ENCODE measurements at regions not wholly inside any gene's neighbourhood (a gene's known extent, or its start where the extent isn't known, plus 50 kb on each side); places are given as distances from the start of the nearest gene placed in this dataset.

GRCh38 chr17:33652731-33653398 lies 359.8 kb upstream of the ASIC2 start:
- DNase-seq: no peak

DNA sequence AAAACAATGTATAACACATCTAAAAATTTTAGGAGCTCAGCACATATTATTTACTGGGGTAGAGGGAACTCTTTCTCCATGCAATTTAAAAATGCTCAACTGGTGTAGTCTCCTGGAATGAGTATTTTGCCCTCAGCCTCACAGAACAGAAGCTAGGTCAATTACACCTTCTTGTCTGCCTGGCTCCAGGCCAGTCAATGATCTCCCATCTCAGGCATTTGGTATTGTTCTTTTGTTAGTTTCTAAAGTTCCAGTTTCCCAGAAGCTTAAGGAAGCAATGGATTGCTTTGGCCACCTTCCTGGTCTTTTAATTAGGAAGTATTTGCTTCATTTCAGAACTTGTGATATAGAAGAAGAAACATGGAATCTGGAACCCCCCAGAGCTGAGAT lies 360.3 kb upstream of the ASIC2 start:
- DNase-seq: no peak

- DNase-seq: no peak
These were observed 364.1 kb upstream of the ASIC2 start for GRCh38 chr17:33657181-33657580.

GRCh38 chr17:33661975-33662374 lies 368.9 kb upstream of the ASIC2 start:
- DNase-seq: no peak

DNA sequence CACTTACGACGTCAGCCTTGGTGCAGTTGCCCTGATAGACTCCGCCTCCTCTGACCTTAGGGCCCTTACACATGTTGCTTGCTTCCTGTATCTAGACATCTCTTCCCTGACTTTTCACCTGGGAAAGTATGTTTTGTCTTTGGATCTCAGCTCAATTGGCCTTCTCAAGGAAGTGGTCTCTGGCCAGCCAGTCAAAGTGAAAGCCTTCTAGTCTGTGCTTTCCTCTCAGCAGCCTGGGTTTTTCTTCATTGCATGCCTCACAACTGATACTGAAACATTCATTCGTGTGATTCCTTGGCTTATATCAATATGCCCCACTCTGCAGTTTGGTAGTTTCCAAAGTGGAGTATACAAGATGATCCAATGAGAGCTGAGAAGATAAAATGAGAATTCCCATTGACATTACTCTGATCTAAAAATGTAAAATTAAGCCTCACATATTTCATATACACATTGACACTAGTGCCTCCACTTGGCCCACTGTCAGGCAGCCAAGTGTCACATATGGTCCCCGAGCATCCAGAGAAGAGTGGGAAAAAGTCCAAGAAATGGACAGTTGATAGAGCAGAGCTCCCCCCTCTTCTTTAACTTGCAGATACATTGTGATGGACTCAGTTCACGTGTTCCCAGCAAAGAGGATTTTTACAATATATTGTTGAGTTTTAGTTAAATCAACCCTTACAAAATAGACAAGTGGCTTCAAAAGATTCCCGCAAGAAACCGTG lies 371.2 kb upstream of the ASIC2 start:
- DNase-seq: no peak

- peak; percentile 74 for DNase-seq
These were observed 374.0 kb upstream of the ASIC2 start for GRCh38 chr17:33667052-33667509.

DNA sequence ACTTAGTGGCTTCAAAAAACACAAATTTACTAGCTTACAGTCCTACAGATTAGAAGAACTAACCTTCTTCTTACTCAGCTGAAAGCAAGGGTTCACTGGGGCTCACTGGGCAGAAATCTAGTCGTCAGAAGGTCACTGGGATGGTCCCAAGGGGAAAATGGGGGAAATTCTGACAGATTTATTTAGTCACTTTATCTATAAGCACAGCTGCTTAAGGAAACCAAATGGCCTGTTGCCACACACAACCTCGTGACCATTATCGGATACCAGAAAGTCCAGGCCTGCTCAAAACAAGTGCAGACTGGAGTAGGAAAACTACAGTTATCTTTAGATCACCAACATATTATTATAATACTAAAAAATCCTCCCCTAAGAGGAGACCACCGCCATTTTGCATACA lies 374.6 kb upstream of the ASIC2 start:
- DNase-seq: no peak

DNA sequence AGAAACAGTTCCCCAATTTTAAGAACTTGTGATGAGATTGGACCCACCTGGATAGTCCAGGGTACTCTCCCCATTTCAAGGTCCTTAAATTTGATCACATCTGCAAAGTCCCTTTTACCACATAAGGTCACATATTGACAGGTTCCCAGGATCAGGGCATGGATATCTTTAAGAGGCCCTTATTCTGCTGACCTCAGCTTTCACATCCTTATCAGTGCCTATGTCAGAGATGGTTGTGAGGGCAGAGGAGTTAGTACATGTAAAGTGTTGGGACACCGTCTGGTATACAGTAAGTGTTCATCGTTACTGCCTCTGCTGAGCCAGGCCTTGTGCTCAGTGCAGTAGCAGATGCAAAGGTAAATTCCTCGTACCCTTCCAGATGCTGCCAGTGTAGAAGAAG lies 375.4 kb upstream of the ASIC2 start:
- DNase-seq: no peak

GRCh38 chr17:33671491-33671890 lies 378.4 kb upstream of the ASIC2 start:
- DNase-seq: no peak

DNA sequence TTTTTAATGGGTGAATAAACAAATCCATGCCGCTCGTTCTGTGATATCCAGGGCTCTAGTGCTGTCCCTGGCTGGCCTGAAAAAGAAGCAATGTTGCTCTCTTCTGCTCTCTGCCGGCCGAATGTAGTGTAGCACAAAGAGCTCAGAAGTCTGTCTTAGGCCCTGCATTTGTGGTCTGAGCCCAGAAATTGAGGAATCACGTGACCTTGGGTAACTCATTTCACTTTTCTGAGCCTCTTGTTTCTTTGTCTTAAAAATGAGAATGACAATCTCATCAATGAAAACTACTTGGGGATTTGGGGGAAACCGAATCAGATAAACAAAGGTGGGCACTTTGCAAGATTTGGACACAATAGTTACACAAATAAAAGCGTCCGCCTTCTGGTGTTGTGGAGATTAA lies 381.6 kb upstream of the ASIC2 start:
- DNase-seq: peak; percentile 78

DNA sequence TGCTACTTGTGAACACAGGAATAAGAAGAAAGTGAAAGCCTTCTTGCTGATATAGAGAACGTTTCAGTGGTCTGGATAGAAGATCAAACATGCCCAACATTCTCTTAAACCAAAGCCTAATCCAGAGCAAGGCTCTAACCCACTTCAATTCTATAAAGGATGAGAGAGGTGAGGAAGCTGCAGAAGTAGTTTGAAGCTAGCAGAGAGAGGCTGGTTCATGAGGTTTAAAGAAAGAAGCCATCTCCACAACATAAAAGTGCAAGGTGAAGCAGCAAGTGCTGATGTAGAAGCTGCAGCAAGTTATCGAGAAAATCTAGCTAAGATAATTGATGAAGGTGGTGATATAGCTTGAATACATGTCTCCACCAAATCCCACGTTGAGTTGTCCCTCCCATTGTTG lies 383.3 kb upstream of the ASIC2 start:
- no peak for DNase-seq

DNA sequence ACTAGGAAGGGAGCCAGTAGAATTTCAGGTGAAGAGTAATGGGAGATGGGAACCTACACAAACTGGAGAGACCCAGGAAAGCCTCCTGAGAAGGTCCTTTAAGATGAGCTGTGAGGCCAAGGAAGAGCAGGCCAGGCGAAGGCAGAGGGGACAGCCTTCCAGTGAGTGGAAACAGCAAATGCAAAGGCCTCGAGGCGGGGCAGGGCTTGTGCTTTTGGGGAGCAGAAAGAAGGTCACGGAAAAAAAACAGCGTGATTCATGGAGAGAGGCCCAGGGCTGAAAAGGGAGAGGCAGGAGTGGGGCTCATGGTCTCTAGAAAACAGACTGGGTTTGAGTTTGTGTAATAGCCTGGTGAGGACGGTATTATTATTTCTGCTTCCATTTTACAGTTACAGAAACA lies 386.5 kb upstream of the ASIC2 start:
- DNase-seq: no peak

DNA sequence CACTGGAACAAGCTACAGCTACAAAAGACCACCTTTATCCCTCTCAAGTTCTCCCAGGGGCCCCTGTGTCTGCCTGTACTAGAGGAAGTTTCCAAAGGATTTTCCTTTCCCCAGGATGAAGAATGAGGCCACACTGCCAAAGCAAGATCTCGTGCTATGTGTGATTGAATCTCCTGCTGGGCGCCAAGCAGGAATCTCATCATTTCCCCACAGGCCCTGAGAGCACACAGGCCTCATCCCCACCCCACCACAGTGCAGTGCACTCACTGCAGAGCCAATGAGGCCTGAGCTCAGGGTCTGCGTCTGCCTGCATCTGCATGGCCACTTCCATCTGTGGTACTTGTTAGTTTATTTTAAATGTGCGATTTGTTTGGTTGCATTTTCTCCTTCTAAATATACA lies 387.4 kb upstream of the ASIC2 start:
- no peak for DNase-seq

DNA sequence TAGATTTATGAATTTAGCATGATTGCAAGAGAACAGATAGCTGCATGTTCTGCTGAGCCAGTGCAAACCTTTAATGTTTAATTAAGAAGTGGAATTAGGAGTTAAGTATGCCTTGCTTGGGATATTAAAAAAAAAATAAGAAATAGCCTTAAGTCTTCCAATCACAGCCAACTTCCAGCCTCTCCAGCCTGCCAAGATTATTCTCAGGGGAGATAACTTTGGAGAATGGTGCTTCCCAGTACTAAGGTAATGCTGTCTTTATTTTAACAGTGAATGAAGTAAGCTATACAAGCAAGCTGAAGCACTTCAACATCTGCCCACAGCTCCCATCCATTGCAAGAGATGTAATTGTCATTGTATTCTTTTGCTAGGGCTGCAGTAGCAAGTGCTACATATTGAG lies 389.5 kb upstream of the ASIC2 start:
- no peak for DNase-seq

- DNase-seq: no peak
These were observed 391.6 kb upstream of the ASIC2 start for GRCh38 chr17:33684735-33685134.

GRCh38 chr17:33686171-33686570 lies 393.1 kb upstream of the ASIC2 start:
- peak; percentile 66 for DNase-seq

DNA sequence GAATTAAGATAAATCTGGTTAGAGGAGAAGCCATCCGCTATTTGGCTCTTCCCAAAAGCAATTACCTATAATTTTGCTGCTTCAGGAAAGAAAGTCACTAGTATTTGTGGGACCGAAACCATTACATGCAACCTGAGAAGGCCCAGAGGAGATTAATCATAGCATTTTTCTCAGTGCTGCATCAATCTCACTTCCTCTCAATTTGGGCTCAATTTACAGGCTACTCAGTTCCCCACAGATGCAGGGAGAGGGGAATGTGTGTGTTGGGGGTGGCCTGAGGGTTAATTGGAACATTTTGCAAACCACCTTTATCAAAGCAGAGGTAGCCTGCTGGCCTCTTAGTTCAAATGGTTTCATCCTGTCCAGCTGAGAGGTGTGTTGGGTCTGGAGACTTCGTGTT lies 394.7 kb upstream of the ASIC2 start:
- no peak for DNase-seq

DNA sequence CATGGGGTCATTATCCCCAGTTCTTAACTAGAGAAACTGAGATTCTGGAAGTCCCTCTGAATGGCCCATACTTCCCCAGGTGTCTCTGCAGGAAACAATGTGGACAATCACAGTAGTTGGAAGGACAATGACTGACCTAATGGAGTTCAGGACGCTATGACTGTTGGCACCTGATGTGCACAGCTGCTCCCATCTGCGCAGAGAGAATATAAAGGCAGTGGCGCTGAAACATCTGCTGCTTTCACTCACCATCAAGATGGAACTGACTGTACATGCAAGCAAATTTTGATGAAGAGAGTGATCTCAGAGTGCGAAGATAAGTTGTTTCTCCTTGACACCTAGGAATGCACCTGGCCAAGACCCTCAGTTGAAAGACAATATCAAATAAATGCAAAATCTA lies 395.7 kb upstream of the ASIC2 start:
- DNase-seq: no peak

- no peak for DNase-seq
These were observed 396.6 kb upstream of the ASIC2 start for GRCh38 chr17:33689725-33690124.

GRCh38 chr17:33695431-33695830 lies 402.3 kb upstream of the ASIC2 start:
- no peak for DNase-seq

- no peak for DNase-seq
These were observed 403.0 kb upstream of the ASIC2 start for GRCh38 chr17:33696102-33696501.

- no peak for DNase-seq
These were observed 404.5 kb upstream of the ASIC2 start for GRCh38 chr17:33697557-33697956.

DNA sequence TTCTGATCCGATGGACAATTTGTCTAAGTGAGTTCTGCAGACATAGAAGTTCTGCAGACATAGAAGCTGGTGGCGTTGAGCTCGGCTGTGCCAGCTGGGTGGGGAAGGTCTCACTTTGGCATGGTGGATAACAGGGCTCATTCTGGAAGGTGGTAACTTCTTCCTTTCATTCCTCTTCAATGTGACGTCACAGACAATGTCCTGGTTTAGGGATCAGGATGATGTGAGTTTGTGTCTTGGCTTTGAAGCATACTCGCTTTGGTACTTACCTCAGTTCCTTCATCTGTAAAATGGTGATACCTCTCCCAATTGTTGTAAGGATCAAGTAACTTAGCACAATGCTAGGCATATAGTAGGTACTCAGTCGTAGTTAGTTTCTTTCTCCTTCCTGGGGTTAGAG lies 408.8 kb upstream of the ASIC2 start:
- DNase-seq: no peak

DNA sequence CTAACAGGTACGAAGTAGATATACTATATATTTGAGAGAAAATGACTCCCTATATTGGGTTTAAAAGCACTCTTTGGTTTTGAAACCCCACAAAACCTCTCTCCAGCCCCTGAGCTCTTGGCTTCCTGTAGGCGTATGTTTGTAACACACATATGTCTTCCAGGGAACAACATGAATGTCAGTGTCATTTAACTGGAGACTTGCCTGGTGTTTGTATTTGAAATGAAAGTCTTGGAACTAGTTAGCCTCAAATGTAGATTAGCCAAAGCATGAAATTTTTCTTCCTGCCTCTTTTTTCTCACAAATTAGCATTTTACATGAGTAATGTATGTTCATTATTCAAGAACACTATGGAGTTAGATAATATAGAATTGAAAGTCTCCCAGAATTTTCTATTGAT lies 411.8 kb upstream of the ASIC2 start:
- no peak for DNase-seq

DNA sequence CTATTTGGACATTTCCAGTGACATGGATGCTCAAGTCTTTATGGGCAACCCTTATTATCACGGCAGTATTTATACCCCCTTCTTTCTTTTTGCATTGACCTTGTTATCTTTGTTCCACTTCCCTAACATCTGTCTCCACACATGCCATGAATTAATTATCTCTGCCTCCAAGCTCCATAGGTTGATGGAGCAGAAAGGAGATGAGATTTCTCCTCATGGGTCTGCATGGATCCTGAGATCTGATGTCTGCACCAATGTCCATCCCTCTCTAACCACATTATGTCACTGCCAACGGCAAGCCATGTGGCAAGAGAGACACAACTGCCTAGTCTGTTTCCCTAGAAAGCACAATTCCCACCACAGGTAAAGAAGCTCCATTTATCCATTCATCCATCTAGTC lies 416.8 kb upstream of the ASIC2 start:
- DNase-seq: no peak

All from activated effector memory CD4-positive, alpha-beta T cell treated with anti-CD3 and anti-CD28 coated beads, Interleukin-2, amount 50 U/mL, for 16 hours (primary cell).